ENCODE measurements at regions not wholly inside any gene's neighbourhood (a gene's known extent, or its start where the extent isn't known, plus 50 kb on each side); places are given as distances from the start of the nearest gene placed in this dataset.

DNA sequence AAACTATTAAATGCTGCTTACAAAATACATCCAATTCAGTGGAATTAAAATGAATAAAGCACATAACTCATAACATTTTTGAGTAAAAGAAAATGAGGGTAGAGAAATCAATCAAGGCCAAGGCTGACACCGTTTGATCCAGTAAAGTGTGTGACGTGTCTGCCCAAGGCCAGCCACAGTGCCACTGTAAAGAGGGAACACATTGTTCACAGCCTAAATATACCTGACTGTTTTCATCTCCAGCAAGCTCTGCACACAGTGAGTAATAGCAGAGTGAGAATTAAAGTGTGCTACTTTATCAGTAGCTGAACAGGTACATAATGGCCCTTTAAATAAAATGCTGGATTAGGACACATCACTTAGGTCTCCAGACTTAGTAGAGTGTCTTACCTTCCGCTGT is 130.8 kb upstream of the DPP6 start:
- Histone ChIP-seq H3K4me2 (ENCODE audit: low read length) (no peak overlapping the region), H3K36me3 (ENCODE audit: insufficient read depth, low read length) (no peaks in the 10 kb centered on the region), H3K79me2 (ENCODE audit: insufficient read depth, low read depth, low read length) (no peaks in the 10 kb centered on the region), H3K4me1 (ENCODE audit: insufficient read depth, low read length, poor library complexity, severe bottlenecking) (no peaks in the 10 kb centered on the region), H4K20me1 (ENCODE audit: insufficient read depth, low read length) (no peaks in the 10 kb centered on the region), H3K9me3 (ENCODE audit: low read length) (no peaks in the 10 kb centered on the region), H3K27ac (ENCODE audit: low read depth, low read length, poor library complexity, severe bottlenecking) (no peak overlapping the region), H3K9me2 (ENCODE audit: insufficient read depth, low read length) (no peaks in the 10 kb centered on the region), H3K4me3 (ENCODE audit: low read depth, low read length, poor library complexity, severe bottlenecking) (no peak overlapping the region), H2AFZ (ENCODE audit: low read length) (no peak overlapping the region)
- BruUV-seq (replicated peaks): no TSS peak
- DNase-seq (ENCODE audit: low spot score): no peak
- ChIA-PET POLR2A (no interaction called here), CTCF (ENCODE audit: unreplicated experiment) (no interaction called here)
- no peak for TF ChIP-seq EZH2phosphoT487 (IDR thresholded peaks at IDR 0.05; ENCODE audit: borderline replicate concordance, low read depth, low read length)
- TF ChIP-seq, protein P1, sequence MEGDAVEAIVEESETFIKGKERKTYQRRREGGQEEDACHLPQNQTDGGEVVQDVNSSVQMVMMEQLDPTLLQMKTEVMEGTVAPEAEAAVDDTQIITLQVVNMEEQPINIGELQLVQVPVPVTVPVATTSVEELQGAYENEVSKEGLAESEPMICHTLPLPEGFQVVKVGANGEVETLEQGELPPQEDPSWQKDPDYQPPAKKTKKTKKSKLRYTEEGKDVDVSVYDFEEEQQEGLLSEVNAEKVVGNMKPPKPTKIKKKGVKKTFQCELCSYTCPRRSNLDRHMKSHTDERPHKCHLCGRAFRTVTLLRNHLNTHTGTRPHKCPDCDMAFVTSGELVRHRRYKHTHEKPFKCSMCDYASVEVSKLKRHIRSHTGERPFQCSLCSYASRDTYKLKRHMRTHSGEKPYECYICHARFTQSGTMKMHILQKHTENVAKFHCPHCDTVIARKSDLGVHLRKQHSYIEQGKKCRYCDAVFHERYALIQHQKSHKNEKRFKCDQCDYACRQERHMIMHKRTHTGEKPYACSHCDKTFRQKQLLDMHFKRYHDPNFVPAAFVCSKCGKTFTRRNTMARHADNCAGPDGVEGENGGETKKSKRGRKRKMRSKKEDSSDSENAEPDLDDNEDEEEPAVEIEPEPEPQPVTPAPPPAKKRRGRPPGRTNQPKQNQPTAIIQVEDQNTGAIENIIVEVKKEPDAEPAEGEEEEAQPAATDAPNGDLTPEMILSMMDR (conservative IDR thresholded peaks at IDR 0.05; ENCODE audit: low read length): no peak
- intact Hi-C loops (cut with micrococcal nuclease; ENCODE audit: unreplicated experiment): no loop called here

DNA sequence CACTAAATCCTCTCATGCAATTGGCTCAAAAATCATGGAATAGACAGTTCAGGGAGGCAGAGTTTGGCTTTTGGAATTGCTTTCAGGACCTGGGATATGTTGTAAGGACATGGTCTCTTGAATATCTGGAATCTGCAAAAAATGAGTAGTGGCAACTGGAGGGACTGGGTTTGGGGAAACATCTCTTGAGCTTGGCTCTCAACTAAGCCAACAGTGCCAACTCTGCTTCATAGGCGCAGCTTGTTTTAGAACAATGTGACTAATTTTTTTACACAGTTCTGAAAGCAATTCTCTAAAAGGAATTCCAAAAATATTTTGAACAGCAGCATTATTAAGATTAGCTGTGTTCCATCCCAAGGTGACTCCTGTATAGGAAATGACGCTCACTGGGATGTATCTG is 121.5 kb upstream of the DPP6 start:
- H2AFZ ChIP-seq (ENCODE audit: low read length): no peak overlapping the region
- intact Hi-C loops (cut with micrococcal nuclease; ENCODE audit: unreplicated experiment): no loop called here
- POLR2A ChIA-PET: no interaction called here
- H3K9me2 ChIP-seq (ENCODE audit: insufficient read depth, low read length): no peaks in the 10 kb centered on the region
- no peak overlapping the region for H3K4me3 ChIP-seq (ENCODE audit: low read depth, low read length, poor library complexity, severe bottlenecking)
- TF ChIP-seq EZH2phosphoT487 (IDR thresholded peaks at IDR 0.05; ENCODE audit: borderline replicate concordance, low read depth, low read length): no peak
- TF ChIP-seq, protein P1 (conservative IDR thresholded peaks at IDR 0.05; ENCODE audit: low read length): no peak
- no peak overlapping the region for H3K27ac ChIP-seq (ENCODE audit: low read depth, low read length, poor library complexity, severe bottlenecking)
- H3K9me3 ChIP-seq (ENCODE audit: low read length): no peaks in the 10 kb centered on the region
- H3K79me2 ChIP-seq (ENCODE audit: insufficient read depth, low read depth, low read length): no peaks in the 10 kb centered on the region
- H3K4me1 ChIP-seq (ENCODE audit: insufficient read depth, low read length, poor library complexity, severe bottlenecking): no peaks in the 10 kb centered on the region
- no peak for DNase-seq (ENCODE audit: low spot score)
- H3K4me2 ChIP-seq (ENCODE audit: low read length): no peak overlapping the region
- no peaks in the 10 kb centered on the region for H4K20me1 ChIP-seq (ENCODE audit: insufficient read depth, low read length)
- CTCF ChIA-PET (ENCODE audit: unreplicated experiment): no interaction called here
- BruUV-seq (replicated peaks): no TSS peak
- H3K36me3 ChIP-seq (ENCODE audit: insufficient read depth, low read length): no peaks in the 10 kb centered on the region

DNA sequence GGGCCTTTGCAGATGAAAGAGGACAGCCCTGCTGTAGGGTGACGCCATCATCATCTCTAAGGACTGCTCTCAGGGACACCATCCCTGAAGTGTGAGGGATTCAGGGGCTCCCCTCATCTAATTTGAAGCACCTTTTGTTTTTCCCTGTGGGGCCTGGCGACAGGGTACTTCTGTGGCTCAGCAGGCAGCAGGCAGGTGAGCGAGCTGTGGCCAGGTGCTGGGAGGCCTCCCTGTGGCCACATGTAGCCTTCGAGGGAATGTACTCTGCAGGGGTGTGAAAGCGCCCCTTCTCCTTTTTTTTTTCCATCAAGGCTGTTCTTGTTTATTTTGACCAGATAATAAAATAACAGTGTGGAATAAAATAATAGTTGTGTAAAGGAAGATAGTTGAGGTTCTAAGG is 118.2 kb upstream of the DPP6 start:
- Histone ChIP-seq H3K4me2 (ENCODE audit: low read length) (no peak overlapping the region), H3K9me2 (ENCODE audit: insufficient read depth, low read length) (no peaks in the 10 kb centered on the region), H3K36me3 (ENCODE audit: insufficient read depth, low read length) (no peaks in the 10 kb centered on the region), H3K9me3 (ENCODE audit: low read length) (no peaks in the 10 kb centered on the region), H3K27ac (ENCODE audit: low read depth, low read length, poor library complexity, severe bottlenecking) (no peak overlapping the region), H4K20me1 (ENCODE audit: insufficient read depth, low read length) (no peaks in the 10 kb centered on the region), H2AFZ (ENCODE audit: low read length) (no peak overlapping the region), H3K79me2 (ENCODE audit: insufficient read depth, low read depth, low read length) (no peaks in the 10 kb centered on the region), H3K4me3 (ENCODE audit: low read depth, low read length, poor library complexity, severe bottlenecking) (no peak overlapping the region), H3K4me1 (ENCODE audit: insufficient read depth, low read length, poor library complexity, severe bottlenecking) (no peaks in the 10 kb centered on the region)
- no TSS peak for BruUV-seq (replicated peaks)
- no peak for DNase-seq (ENCODE audit: low spot score)
- ChIA-PET CTCF (ENCODE audit: unreplicated experiment) (no interaction called here), POLR2A (no interaction called here)
- intact Hi-C loops (cut with micrococcal nuclease; ENCODE audit: unreplicated experiment): no loop called here
- TF ChIP-seq, protein P1 (conservative IDR thresholded peaks at IDR 0.05; ENCODE audit: low read length): no peak
- TF ChIP-seq EZH2phosphoT487 (IDR thresholded peaks at IDR 0.05; ENCODE audit: borderline replicate concordance, low read depth, low read length): no peak
